ENCODE measurements at regions not wholly inside any gene's neighbourhood (a gene's known extent, or its start where the extent isn't known, plus 50 kb on each side); places are given as distances from the start of the nearest gene placed in this dataset.
"Not testable (repeated sequence)": the region's sequence is repeated elsewhere in the genome, so short reads cannot be mapped to it uniquely, and the experiment has no call there.

DNA sequence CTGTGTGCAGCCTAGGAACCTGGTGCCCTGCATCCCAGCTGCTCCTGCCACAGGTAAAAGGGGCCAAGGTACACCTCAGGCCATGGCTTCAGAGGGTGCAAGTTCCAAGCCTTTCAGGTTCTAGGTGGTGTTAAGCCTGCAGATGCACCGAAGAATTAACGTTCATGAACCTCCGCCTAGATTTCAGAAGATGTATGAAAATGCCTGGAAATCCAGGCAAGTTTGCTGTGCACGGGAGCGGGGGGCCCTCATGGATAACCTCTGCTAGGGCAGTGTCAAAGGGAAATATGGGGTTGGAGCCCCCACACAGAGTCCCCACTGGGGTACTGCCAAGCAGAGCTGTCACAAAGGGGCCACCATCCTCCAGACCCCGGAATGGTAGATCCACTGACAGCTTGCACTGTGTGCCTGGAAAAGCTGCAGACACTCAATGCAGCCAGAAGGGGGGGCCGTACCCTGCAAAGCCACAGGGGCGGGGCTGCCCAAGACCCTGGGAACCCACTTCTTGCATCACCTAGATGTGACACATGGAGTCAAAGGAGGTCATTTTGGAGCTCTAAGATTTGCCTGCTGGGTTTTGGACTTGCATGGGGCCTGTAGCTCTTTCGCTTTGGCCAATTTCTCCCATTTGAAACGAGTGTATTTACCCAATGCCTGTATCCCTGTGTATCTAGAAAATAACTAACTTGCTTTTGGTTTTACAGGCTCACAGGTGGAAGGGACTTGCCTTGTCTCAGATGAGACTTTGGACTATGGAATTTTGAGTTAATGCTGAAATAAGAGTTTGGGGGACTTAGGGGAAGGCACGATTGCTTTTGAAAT, 145.2 kb upstream of the C1QTNF3 start:
- peak; percentile 11 to 48 for DNase-seq (ENCODE audit: low read depth in 2 of 2)

- DNase-seq (ENCODE audit: low read depth in 2 of 2), result not testable (repeated sequence)
These were observed 146.2 kb upstream of the C1QTNF3 start for GRCh38 chr5:34189246-34189645.

DNA sequence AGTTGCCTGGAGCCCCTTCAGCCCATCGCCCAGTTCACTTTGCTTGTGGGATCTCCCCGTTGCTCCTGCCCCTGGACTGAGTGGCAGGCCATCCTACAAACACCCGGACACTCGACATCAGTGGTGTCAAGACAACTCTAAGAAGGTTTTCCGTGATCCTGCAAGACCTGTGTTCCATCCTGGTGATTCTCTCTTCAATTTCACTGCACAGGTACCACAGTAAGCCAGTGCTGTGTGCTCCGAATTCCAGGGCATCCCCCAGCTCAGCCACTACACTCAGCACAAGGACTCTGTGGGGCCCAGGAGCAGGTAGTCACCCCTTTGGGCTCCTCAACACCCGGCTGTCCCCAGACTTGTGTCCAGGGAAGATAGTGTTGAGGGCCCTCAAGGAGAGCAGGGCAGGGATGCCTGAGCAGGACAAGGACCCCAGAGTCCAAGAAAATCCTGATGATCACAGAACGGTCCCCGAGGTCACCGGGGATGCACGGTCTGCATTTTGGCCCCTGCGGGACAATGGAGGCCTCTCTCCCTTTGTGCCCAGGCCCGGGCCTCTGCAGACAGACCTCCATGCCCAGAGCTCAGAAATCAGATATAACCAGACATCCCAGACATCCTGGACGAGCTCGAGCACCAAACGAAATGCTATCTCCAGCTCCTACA, 146.9 kb upstream of the C1QTNF3 start:
- DNase-seq (ENCODE audit: low read depth in 2 of 2), result not testable (repeated sequence)

DNA sequence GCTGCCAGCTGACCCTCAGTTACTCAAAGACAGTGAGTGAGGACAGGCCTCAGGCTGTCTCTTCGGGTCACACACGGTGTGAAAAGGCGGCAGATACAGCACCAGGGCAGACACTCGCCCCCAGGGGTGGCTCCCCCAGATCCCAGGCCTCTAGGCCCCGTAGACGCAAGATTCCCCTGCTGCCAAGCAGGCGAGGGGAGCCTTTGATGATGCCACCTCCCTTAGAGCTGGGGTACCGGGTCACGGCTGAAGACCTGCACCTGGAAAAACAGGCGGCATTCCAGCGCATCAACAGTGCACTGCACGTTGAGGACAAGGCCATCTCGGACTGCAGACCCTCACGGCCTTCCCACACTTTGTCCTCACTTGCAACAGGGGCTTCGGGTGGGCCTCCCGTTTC, 147.5 kb upstream of the C1QTNF3 start:
- DNase-seq (ENCODE audit: low read depth in 2 of 2), result not testable (repeated sequence)

GRCh38 chr5:34191279-34191744, 148.3 kb upstream of the C1QTNF3 start:
- not testable (repeated sequence) for DNase-seq (ENCODE audit: low read depth in 2 of 2)

- not testable (repeated sequence) for DNase-seq (ENCODE audit: low read depth in 2 of 2)
These were observed 149.3 kb upstream of the C1QTNF3 start for GRCh38 chr5:34192064-34192922.

DNA sequence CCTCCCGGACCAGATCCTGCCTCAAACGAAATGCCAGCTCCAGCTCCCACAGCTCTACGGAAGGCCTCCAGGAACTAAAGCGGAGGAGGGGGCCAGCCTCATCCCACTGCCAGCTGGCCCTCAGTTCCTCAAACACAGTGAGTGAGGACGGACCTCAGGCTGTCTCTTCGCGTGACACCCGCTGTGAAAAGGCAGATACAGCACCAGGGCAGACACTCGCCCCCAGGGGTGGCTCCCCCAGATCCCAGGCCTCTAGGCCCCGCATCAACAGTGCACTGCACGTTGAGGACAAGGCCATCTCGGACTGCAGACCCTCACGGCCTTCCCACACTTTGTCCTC, 149.9 kb upstream of the C1QTNF3 start:
- not testable (repeated sequence) for DNase-seq (ENCODE audit: low read depth in 2 of 2)

DNA sequence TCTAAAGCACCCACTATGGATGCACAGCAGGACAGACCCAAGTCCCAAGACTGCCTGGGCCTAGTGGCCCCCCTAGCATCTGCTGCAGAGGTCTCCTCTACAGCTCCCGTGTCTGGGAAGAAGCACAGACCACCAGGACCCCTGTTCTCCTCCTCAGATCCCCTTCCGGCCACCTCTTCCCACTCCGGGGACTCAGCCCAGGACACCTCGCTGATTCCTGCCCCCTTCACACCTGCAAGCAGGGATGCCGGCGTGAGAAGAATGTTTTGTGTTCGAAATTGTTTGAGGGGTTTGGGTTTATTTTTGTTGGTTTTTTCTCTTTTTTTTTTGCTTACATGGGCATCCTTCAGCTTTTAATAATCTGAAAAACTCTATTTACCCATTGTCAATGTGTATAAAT, 150.3 kb upstream of the C1QTNF3 start:
- not testable (repeated sequence) for DNase-seq (ENCODE audit: low read depth in 2 of 2)

DNA sequence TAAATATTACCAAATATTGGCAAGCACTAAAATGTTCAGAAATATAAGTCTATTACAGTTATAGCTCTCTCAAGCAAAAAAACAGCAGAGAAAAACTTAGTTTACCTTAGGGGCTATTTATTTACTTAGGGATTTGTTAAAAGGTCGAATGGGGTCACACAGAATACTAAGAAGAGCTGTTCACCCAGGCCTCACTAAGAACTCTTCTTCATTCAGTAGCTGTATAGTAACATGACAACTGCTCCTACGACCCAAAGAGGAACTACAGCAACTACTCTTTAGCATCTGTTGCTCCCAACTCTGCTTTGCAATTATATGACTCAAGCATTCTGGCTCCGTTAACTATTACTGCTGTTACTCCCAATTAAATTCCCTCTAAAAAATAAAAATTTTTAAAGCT, 150.8 kb upstream of the C1QTNF3 start:
- not testable (repeated sequence) for DNase-seq (ENCODE audit: low read depth in 2 of 2)

DNA sequence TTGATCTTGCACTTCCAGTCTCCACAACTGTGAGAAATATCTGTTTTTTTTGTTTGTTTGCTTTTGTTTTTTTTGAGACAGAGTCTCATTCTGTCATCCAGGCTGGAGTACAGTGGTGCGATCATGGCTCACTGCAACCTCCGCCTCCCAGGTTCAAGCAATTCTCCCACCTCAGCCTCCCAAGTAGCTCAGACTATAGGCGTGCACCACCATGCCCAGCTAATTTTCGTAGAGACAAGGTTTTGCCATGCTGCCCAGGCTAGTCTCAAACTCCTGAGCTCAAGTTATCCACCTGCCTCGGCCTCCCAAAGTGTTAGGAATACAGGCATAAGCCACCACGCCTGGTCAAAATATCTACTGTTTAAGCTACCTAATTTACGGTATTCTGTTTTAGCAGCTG, 153.1 kb upstream of the C1QTNF3 start:
- DNase-seq (ENCODE audit: low read depth in 2 of 2), result not testable (repeated sequence)

DNA sequence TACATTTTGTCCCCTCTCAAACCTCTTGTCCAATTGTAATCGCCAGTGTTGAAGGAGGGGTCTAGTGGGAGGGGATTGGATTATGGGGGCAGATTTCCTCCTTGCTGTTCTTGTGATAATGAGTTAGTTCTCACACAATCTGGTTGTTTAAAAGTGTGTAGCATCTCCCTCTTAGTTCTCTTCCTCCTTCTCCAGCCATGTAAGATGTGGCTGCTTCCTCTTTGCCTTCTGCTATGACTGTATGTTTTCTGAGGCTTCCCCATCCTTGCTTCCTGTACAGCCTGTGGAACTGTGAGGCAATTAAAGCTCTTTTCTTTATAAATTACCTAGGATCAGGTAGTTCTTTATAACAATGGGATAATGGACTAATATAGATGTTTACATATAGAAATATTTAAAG, 162.3 kb upstream of the C1QTNF3 start:
- not testable (repeated sequence) for DNase-seq (ENCODE audit: low read depth in 2 of 2)

DNA sequence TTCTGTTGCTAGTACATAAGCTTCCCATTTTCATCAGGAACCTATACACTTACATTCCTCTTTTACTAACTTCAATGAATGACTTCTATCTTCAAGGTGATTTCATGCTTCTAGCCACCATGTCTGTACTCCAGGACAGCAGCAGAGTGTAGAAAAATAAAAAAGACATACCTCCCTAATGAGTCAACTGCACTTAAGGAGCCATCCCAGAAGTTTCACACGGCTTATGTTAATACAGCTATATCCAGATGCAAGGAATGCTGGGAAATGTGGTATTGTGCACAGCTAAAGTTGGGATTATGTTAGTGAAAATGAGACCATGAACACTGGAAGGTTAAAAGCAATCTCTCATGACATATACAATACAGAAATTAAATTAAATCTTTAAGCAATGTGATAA, 174.4 kb upstream of the C1QTNF3 start:
- DNase-seq (ENCODE audit: low read depth in 2 of 2), result not testable (repeated sequence)

DNA sequence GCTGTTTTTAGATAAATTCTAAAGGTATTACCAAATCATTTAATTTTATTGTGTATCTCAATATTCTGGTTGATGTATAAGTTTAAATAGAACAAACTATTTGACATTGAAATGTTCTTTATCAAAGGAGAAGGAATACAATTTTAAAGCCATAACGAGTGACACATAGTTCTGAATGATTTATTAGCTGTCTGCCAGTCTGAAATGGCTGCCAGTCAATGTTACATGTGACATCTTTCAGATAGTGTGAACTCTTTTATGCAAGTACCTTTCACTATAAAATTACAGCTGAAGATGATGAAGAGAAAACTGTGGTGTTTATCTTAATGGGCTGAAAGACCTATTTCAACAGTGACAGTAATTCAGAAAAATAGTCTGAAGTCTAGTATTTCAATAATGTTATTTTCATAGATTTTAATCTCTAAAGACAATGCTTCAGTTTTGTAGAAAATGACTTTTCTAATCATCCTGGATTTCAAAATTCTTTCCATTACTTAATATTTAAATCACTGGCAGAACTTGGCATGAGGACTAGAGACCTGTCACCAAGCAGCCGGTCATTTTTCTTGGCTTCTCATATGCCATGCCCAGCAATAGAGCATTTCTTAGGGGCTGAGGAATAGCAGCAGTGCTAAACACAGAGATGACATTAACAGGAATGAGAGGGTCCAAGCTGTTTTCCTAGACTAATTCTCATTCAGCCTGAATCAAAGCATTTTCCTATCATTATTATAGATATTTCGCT, 178.5 kb upstream of the C1QTNF3 start:
- DNase-seq (ENCODE audit: low read depth in 2 of 2), result not testable (repeated sequence)

DNA sequence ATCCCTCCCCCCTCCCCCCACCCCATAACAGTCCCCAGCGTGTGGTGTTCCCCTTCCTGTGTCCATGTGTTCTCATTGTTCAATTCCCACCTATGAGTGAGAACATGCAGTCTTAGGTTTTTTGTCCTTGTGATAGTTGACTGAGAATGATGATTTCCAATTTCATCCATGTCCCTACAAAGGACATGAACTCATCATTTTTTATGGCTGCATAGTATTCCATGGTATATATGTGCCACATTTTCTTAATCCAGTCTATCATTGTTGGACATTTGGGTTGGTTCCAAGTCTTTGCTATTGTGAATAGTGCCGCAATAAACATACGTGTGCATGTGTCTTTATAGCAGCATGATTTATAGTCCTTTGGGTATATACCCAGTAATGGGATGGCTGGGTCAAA, 180.1 kb upstream of the C1QTNF3 start:
- DNase-seq (ENCODE audit: low read depth in 2 of 2), result not testable (repeated sequence)

DNA sequence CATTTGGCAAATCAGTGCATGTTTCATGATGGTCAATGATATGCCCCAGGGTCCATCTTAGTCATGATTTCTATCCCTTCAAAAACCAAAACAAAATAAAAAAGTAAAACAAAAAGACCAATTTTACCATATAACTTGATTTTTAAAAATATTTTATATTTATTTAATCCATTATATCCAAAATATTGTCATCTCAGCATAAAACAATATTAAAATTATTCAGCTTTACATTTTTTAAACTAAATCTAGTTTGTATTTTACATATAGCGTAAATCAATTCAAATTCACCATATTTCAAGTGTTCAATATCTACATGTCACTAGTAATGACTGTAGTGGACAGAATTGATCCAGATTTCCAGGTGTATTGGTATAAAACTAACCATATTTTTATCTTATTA, 187.4 kb upstream of the C1QTNF3 start:
- DNase-seq (ENCODE audit: low read depth in 2 of 2), result not testable (repeated sequence)

GRCh38 chr5:34243802-34244201, 200.8 kb upstream of the C1QTNF3 start:
- not testable (repeated sequence) for DNase-seq (ENCODE audit: low read depth in 2 of 2)

DNA sequence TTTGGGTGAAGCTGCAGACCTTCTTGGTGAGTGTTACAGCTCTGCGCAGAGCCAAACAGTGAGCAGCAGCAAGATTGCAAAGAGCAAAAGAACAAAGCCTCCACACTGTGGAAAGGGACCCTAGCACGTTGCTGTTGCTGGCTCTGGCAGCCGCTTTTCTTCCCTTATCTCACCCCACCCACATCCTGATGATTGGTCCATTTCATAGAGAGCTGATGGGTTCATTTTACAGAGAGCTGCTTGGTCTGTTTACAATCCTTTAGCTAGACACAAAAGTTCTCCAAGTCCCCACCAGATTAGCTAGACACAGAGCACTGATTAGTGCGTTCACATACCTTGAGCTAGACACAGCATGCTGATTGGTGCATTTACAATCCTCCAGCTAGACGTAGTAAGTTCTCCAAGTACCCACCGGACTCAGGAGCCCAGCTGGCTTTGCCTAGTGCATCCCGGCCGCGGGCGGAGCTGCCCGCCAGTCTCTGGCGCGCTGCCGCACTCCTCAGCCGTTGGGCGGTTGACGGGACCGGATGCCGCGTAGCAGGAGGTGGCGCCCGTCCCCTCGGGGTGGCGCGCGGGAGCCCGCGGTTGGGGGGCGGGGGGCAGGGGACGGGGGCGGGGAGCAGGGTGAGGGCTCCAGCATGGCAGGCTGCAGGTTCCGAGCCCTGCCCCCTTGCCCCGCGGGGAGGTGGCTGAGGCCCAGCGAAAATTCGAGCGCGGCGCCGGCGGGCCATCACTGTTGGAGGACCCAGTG, 201.4 kb upstream of the C1QTNF3 start:
- peak; percentile 46 to 63 for DNase-seq (ENCODE audit: low read depth in 2 of 2)

DNA sequence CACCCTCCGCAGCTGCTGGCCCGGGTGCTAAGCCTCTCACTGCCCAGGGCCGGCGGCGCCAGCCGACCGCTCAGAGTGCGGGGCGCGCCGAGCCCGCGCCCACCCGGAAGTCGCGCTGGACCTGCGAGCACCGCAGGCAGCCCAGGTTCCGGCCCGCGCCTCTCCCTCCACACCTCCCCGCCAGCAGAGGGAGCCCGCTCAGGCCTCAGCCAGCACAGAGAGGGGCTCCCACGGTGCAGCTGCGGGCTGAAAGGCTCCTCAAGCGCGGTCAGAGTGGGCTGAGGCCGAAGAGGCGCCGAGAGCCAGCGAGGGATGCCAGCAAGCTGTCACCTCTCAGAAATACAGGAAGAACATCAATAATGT, 202.0 kb upstream of the C1QTNF3 start:
- DNase-seq (ENCODE audit: low read depth in 2 of 2), result peak in 1 of 2 donors; percentile 34

DNA sequence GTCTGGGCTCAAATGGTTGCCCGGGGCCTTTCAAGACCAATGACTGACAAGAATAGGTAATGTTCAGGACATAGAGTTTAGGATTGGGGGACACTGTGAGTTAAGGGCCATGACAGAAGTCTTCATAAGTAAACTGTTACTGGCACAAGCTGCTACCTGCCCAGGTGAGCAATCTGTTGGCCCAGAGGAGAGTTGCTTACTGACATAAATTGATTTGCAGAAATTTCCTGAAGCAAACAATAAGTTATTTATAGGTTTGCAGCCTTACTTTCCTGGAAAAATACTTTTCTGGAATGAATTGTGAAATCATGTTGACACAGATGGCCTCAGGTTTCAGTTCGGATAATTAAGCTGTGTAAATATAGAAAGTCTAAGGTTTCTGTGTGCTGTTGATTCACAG, 202.8 kb upstream of the C1QTNF3 start:
- DNase-seq (ENCODE audit: low read depth in 2 of 2), result not testable (repeated sequence)

GRCh38 chr5:34258598-34258997, 215.6 kb upstream of the C1QTNF3 start:
- not testable (repeated sequence) for DNase-seq (ENCODE audit: low read depth in 2 of 2)

GRCh38 chr5:34261020-34261419, 218.0 kb upstream of the C1QTNF3 start:
- DNase-seq (ENCODE audit: low read depth in 2 of 2), result not testable (repeated sequence)
